ENCODE measurements at regions not wholly inside any gene's neighbourhood (a gene's known extent, or its start where the extent isn't known, plus 50 kb on each side); places are given as distances from the start of the nearest gene placed in this dataset.

GRCh38 chr3:194805546-194805945 lies 119.9 kb downstream of the FAM43A start:
- ATAC-seq, result no peak
- Histone ChIP-seq H3K27me3 (ENCODE audit: control insufficient read depth, insufficient read depth, low read length) (peaks cover 2% of the 10 kb centered on the region; the same call in 1 of the 2 replicates), H3K27ac (ENCODE audit: low read length) (no peak overlapping the region), H3K9me3 (ENCODE audit: control insufficient read depth, insufficient read depth, low read depth, low read length) (no peaks in the 10 kb centered on the region), H3K36me3 (ENCODE audit: control insufficient read depth, insufficient read depth, low read length) (no peaks in the 10 kb centered on the region), H3K4me3 (ENCODE audit: low read depth in 2 of 2, low read length in 2 of 2) (no peak overlapping the region), H3K4me1 (ENCODE audit: control insufficient read depth, insufficient read depth, low read length) (no peaks in the 10 kb centered on the region)
- ChIA-PET CTCF (interaction anchor here (0.7 kb wide), 1 partner anchor 72 kb away, joined by 3 read pairs; no protein-coding TSS in a partner anchor), POLR2A (no interaction called here)
- DNase-seq (ENCODE audit: low read depth, low spot score), result no peak
- BruUV-seq (replicated peaks), result no TSS peak
- in situ Hi-C loops (cut with HindIII; ENCODE audit: low pct_unique_long_range_greater_than_20kb, low sequenced_read_pairs) (no loop called here), intact Hi-C loops (cut with micrococcal nuclease; ENCODE audit: unreplicated experiment) (no loop called here)
- no peak for TF ChIP-seq SIN3A (IDR thresholded peaks at IDR 0.05; ENCODE audit: borderline replicate concordance, insufficient read depth, low read depth, low read length)
- no peak for TF ChIP-seq REST (IDR thresholded peaks at IDR 0.05; ENCODE audit: insufficient read depth in 1 of 2, low read depth in 2 of 2, low read length in 1 of 2)
- TF ChIP-seq POLR2AphosphoS5 (IDR thresholded peaks at IDR 0.05; ENCODE audit: low read depth, low read length), result no peak
- no peak for TF ChIP-seq CTCF (IDR thresholded peaks at IDR 0.05)
- no peak for TF ChIP-seq TCF7L2 (IDR thresholded peaks at IDR 0.05; ENCODE audit: low read depth, low read length)

- Histone ChIP-seq H3K4me3 (ENCODE audit: low read depth in 2 of 2, low read length in 2 of 2) (no peak overlapping the region), H3K9me3 (ENCODE audit: control insufficient read depth, insufficient read depth, low read depth, low read length) (no peaks in the 10 kb centered on the region), H3K27ac (ENCODE audit: low read length) (no peak overlapping the region), H3K27me3 (ENCODE audit: control insufficient read depth, insufficient read depth, low read length) (peaks cover 2% of the 10 kb centered on the region; the same call in 1 of the 2 replicates), H3K36me3 (ENCODE audit: control insufficient read depth, insufficient read depth, low read length) (no peaks in the 10 kb centered on the region), H3K4me1 (ENCODE audit: control insufficient read depth, insufficient read depth, low read length) (no peaks in the 10 kb centered on the region)
- CTCF ChIA-PET, result no interaction called here
- no peak for DNase-seq (ENCODE audit: low read depth, low spot score)
- intact Hi-C loops (cut with micrococcal nuclease; ENCODE audit: unreplicated experiment), result no loop called here
- BruUV-seq (replicated peaks), result no TSS peak
- in situ Hi-C loops (cut with HindIII; ENCODE audit: low pct_unique_long_range_greater_than_20kb, low sequenced_read_pairs), result no loop called here
- ATAC-seq, result no peak
- TF ChIP-seq SIN3A (IDR thresholded peaks at IDR 0.05; ENCODE audit: borderline replicate concordance, insufficient read depth, low read depth, low read length) (no peak), TCF7L2 (IDR thresholded peaks at IDR 0.05; ENCODE audit: low read depth, low read length) (no peak)
- POLR2A ChIA-PET, result no interaction called here
Measured at GRCh38 chr3:194806991-194807630, 121.4 kb downstream of the FAM43A start.

GRCh38 chr3:194808640-194809097 lies 123.0 kb downstream of the FAM43A start:
- H3K27ac ChIP-seq (ENCODE audit: low read length), result no peak overlapping the region
- no peaks in the 10 kb centered on the region; the same call in 1 of the 2 replicates for H3K27me3 ChIP-seq (ENCODE audit: control insufficient read depth, insufficient read depth, low read length)
- H3K36me3 ChIP-seq (ENCODE audit: control insufficient read depth, insufficient read depth, low read length), result no peaks in the 10 kb centered on the region
- no peak overlapping the region for H3K4me3 ChIP-seq (ENCODE audit: low read depth in 2 of 2, low read length in 2 of 2)
- DNase-seq (ENCODE audit: low read depth, low spot score) (no peak), ATAC-seq (no peak; the same call in 1 of the 2 replicates)
- BruUV-seq (replicated peaks), result no TSS peak
- intact Hi-C loops (cut with micrococcal nuclease; ENCODE audit: unreplicated experiment) (no loop called here), in situ Hi-C loops (cut with HindIII; ENCODE audit: low pct_unique_long_range_greater_than_20kb, low sequenced_read_pairs) (no loop called here)
- no peak for TF ChIP-seq CTCF (IDR thresholded peaks at IDR 0.05)
- no peak for TF ChIP-seq SIN3A (IDR thresholded peaks at IDR 0.05; ENCODE audit: borderline replicate concordance, insufficient read depth, low read depth, low read length)
- ChIA-PET POLR2A (no interaction called here), CTCF (no interaction called here)
- no peaks in the 10 kb centered on the region for H3K9me3 ChIP-seq (ENCODE audit: control insufficient read depth, insufficient read depth, low read depth, low read length)
- no peaks in the 10 kb centered on the region for H3K4me1 ChIP-seq (ENCODE audit: control insufficient read depth, insufficient read depth, low read length)

Measured in Panc1 (cell line).